ENCODE measurements at regions not wholly inside any gene's neighbourhood (a gene's known extent, or its start where the extent isn't known, plus 50 kb on each side); places are given as distances from the start of the nearest gene placed in this dataset.

- H3K4me3 ChIP-seq (ENCODE audit: control insufficient read depth, low read depth, low read length), result no peak overlapping the region
- TF ChIP-seq CTCF (IDR thresholded peaks at IDR 0.05; ENCODE audit: control insufficient read depth, insufficient read depth, low read depth, low read length, missing control alignments), result no peak
- DNase-seq (ENCODE audit: low read depth), result no peak
These were observed 848.2 kb downstream of the DHX35 start for GRCh38 chr20:39810309-39810708.

- DNase-seq (ENCODE audit: low read depth), result no peak
- TF ChIP-seq CTCF (IDR thresholded peaks at IDR 0.05; ENCODE audit: control insufficient read depth, insufficient read depth, low read depth, low read length, missing control alignments), result no peak
- no peak overlapping the region for H3K4me3 ChIP-seq (ENCODE audit: control insufficient read depth, low read depth, low read length)
These were observed 846.5 kb downstream of the DHX35 start for GRCh38 chr20:39808613-39809012.

GRCh38 chr20:39800548-39800947 lies 838.4 kb downstream of the DHX35 start:
- DNase-seq (ENCODE audit: low read depth), result peak; percentile 46
- TF ChIP-seq CTCF (IDR thresholded peaks at IDR 0.05; ENCODE audit: control insufficient read depth, insufficient read depth, low read depth, low read length, missing control alignments), result no peak
- no peak overlapping the region for H3K4me3 ChIP-seq (ENCODE audit: control insufficient read depth, low read depth, low read length)

GRCh38 chr20:39800111-39800510 lies 838.0 kb downstream of the DHX35 start:
- no peak overlapping the region for H3K4me3 ChIP-seq (ENCODE audit: control insufficient read depth, low read depth, low read length)
- DNase-seq (ENCODE audit: low read depth), result peak; percentile 29

GRCh38 chr20:39799366-39799965 lies 837.3 kb downstream of the DHX35 start:
- DNase-seq (ENCODE audit: low read depth), result no peak
- no peak for TF ChIP-seq CTCF (IDR thresholded peaks at IDR 0.05; ENCODE audit: control insufficient read depth, insufficient read depth, low read depth, low read length, missing control alignments)
- H3K4me3 ChIP-seq (ENCODE audit: control insufficient read depth, low read depth, low read length), result no peak overlapping the region

More at GRCh38 chr20:39800111-39800510, 838.0 kb downstream of the DHX35 start:
- TF ChIP-seq CTCF (IDR thresholded peaks at IDR 0.05; ENCODE audit: control insufficient read depth, insufficient read depth, low read depth, low read length, missing control alignments), result no peak

GRCh38 chr20:39795401-39796272 lies 833.5 kb downstream of the DHX35 start:
- TF ChIP-seq CTCF (IDR thresholded peaks at IDR 0.05; ENCODE audit: control insufficient read depth, insufficient read depth, low read depth, low read length, missing control alignments), result no peak
- no peak for DNase-seq (ENCODE audit: low read depth)
- H3K4me3 ChIP-seq (ENCODE audit: control insufficient read depth, low read depth, low read length), result no peak overlapping the region
